Adipocyte (in vitro differentiated cells): ENCODE measurements at regions not wholly inside any gene's neighbourhood (a gene's known extent, or its start where the extent isn't known, plus 50 kb on each side); places are given as distances from the start of the nearest gene placed in this dataset.

Source experiments
- DNase-seq: peaks from one replicate; pipeline ENCODE4 v3.0.0-alpha.2; 2015; ENCODE audit warnings: low read depth
- H3K27me3 ChIP-seq: replicated peaks from 2 replicates; pipeline ENCODE4 v1.7.0; 2013; ENCODE audit warnings: mild to moderate bottlenecking, low read length, moderate library complexity; ENCODE audit not compliant: control insufficient read depth, insufficient read depth
- H3K36me3 ChIP-seq: 2 replicates; pipeline ENCODE4 v1.7.0; 2013; ENCODE audit warnings: low read length, mild to moderate bottlenecking, moderate library complexity; ENCODE audit not compliant: control insufficient read depth, insufficient read depth, severe bottlenecking
- H3K4me1 ChIP-seq: 2 replicates; pipeline ENCODE4 v1.7.0; 2013; ENCODE audit warnings: mild to moderate bottlenecking, low read length, moderate library complexity; ENCODE audit not compliant: control insufficient read depth, insufficient read depth
- H3K4me3 ChIP-seq: 2 replicates; pipeline ENCODE4 v1.7.0; 2013; ENCODE audit warnings: mild to moderate bottlenecking, low read length, moderate library complexity
- H3K9ac ChIP-seq: 2 replicates; pipeline ENCODE4 v1.7.0; 2013; ENCODE audit warnings: mild to moderate bottlenecking, low read length, moderate library complexity
- H3K9me3 ChIP-seq: 2 replicates; pipeline ENCODE4 v1.7.0; 2013; ENCODE audit warnings: mild to moderate bottlenecking, low read length, moderate library complexity; ENCODE audit not compliant: control insufficient read depth

- no peaks in the 10 kb centered on the region for H3K36me3 ChIP-seq
- no peaks in the 10 kb centered on the region for H3K4me1 ChIP-seq
- H3K4me3 ChIP-seq: no peak overlapping the region
- H3K9me3 ChIP-seq: peaks cover 5% of the 10 kb centered on the region
- H3K9ac ChIP-seq: no peak overlapping the region
- no peaks in the 10 kb centered on the region for H3K27me3 ChIP-seq
- no peak for DNase-seq
These were observed 865.1 kb upstream of the CNTN5 start for GRCh38 chr11:98155696-98156095.

GRCh38 chr11:98177925-98178324, 842.8 kb upstream of the CNTN5 start:
- H3K9ac ChIP-seq: no peak overlapping the region
- no peak for DNase-seq
- no peaks in the 10 kb centered on the region for H3K27me3 ChIP-seq
- no peaks in the 10 kb centered on the region for H3K36me3 ChIP-seq
- H3K4me3 ChIP-seq: no peak overlapping the region
- no peaks in the 10 kb centered on the region for H3K9me3 ChIP-seq
- H3K4me1 ChIP-seq: no peaks in the 10 kb centered on the region

DNA sequence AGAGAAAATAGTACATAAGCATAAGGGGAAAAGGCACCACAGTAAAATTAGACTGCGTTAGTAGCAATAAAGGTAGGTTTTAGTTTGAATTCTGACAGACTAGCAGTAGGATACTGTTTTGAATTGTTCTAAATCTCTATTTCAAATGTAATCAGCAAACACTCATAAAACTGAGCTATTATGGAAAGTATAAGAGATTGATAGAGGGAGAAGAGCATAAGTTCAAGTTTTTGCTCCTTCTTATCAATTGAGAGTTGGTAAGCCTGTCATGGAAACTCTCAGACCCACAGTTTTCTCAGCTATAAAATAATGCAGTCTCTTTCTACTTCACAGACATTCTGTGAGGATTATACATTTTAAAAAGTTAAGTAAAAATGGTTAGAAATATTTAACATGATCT, 840.2 kb upstream of the CNTN5 start:
- Histone ChIP-seq H3K9me3 (no peaks in the 10 kb centered on the region), H3K27me3 (no peaks in the 10 kb centered on the region), H3K9ac (no peak overlapping the region), H3K4me1 (no peaks in the 10 kb centered on the region), H3K36me3 (no peaks in the 10 kb centered on the region), H3K4me3 (no peak overlapping the region)
- no peak for DNase-seq

- H3K4me1 ChIP-seq: no peaks in the 10 kb centered on the region
- H3K9me3 ChIP-seq: no peaks in the 10 kb centered on the region
- no peak overlapping the region for H3K9ac ChIP-seq
- H3K27me3 ChIP-seq: no peaks in the 10 kb centered on the region
- DNase-seq: no peak
- no peaks in the 10 kb centered on the region for H3K36me3 ChIP-seq
- no peak overlapping the region for H3K4me3 ChIP-seq
These were observed 839.8 kb upstream of the CNTN5 start for GRCh38 chr11:98180921-98181320.

GRCh38 chr11:98183034-98183433, 837.7 kb upstream of the CNTN5 start:
- H3K9me3 ChIP-seq: peaks cover 4% of the 10 kb centered on the region
- no peaks in the 10 kb centered on the region for H3K4me1 ChIP-seq

DNA sequence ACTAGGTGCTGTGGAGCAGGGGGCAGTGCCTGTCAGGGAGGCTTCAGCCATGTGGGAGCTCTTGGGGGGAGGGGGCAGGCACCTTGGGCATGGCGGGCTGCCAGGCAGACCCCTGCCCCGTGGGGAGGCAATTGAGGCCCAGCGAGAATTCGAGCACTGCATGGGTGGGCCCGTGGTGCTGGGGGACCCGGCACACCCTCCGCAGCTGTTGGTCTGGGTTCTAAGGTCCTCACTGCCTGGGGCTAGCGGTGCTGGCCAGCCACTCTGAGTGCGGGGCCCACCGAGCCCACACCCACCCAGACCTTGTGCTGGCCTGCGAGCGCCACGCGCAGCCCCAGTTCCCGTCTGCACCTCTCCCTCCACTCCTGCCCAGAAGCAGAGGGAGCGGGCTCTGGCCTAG, 835.5 kb upstream of the CNTN5 start:
- no peak for DNase-seq
- no peaks in the 10 kb centered on the region for H3K27me3 ChIP-seq

More at GRCh38 chr11:98183034-98183433, 837.7 kb upstream of the CNTN5 start:
- DNase-seq: no peak
- Histone ChIP-seq H3K36me3 (no peaks in the 10 kb centered on the region), H3K4me3 (no peak overlapping the region), H3K27me3 (no peaks in the 10 kb centered on the region), H3K9ac (no peak overlapping the region)

GRCh38 chr11:98194611-98195010, 826.1 kb upstream of the CNTN5 start:
- Histone ChIP-seq H3K4me3 (no peak overlapping the region), H3K9me3 (no peaks in the 10 kb centered on the region), H3K4me1 (no peaks in the 10 kb centered on the region), H3K36me3 (no peaks in the 10 kb centered on the region), H3K27me3 (no peaks in the 10 kb centered on the region), H3K9ac (no peak overlapping the region)
- DNase-seq: no peak

More for the DNA sequence above, 835.5 kb upstream of the CNTN5 start:
- no peak overlapping the region for H3K4me3 ChIP-seq
- peaks cover 4% of the 10 kb centered on the region for H3K9me3 ChIP-seq
- H3K4me1 ChIP-seq: no peaks in the 10 kb centered on the region
- H3K9ac ChIP-seq: no peak overlapping the region
- no peaks in the 10 kb centered on the region for H3K36me3 ChIP-seq

DNA sequence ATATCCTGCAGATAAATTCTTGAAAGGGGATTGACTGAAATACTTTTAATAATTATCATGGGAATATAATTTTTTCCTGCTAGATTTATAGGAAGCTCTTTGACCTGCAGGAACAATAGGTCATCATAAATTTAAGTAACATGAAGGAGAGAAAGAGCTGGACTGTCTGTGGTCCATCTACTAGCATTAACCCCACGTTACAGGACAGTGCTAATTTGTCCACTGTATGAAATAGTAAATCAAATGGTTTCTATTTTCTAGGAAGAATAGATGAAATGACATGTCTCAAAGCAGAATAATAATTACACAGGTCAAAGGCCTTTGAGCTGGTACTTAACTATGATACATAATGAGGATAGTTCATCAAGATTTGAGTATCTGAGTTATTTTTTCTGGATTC, 825.4 kb upstream of the CNTN5 start:
- H3K9ac ChIP-seq: no peak overlapping the region
- no peaks in the 10 kb centered on the region for H3K4me1 ChIP-seq
- no peaks in the 10 kb centered on the region for H3K36me3 ChIP-seq
- H3K27me3 ChIP-seq: no peaks in the 10 kb centered on the region
- no peak for DNase-seq
- H3K4me3 ChIP-seq: no peak overlapping the region
- H3K9me3 ChIP-seq: no peaks in the 10 kb centered on the region

DNA sequence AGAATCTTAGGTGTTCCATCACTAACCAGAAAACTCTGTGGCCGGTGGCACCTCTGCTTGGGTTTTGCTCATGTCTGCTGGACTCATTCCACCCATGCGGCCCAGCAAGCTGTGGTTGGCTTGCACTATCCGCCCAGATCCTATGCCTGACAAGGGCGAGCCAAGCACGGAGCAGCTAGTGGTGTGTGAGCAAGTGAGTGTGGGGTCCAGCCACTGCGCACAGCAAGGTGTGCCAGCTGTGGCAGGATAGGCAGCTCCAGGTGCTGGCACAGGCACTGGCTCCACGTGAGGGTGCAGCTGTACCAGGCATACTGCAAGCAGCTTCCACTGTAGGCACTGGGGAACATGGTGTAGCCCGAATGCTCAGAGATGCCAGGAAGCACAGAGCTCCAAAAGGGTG, 813.7 kb upstream of the CNTN5 start:
- no peaks in the 10 kb centered on the region for H3K27me3 ChIP-seq
- no peaks in the 10 kb centered on the region for H3K36me3 ChIP-seq
- no peak overlapping the region for H3K4me3 ChIP-seq
- H3K4me1 ChIP-seq: no peaks in the 10 kb centered on the region
- H3K9me3 ChIP-seq: no peaks in the 10 kb centered on the region
- H3K9ac ChIP-seq: no peak overlapping the region
- no peak for DNase-seq

- H3K9me3 ChIP-seq: no peaks in the 10 kb centered on the region
These were observed 793.5 kb upstream of the CNTN5 start for GRCh38 chr11:98227278-98227677.

DNA sequence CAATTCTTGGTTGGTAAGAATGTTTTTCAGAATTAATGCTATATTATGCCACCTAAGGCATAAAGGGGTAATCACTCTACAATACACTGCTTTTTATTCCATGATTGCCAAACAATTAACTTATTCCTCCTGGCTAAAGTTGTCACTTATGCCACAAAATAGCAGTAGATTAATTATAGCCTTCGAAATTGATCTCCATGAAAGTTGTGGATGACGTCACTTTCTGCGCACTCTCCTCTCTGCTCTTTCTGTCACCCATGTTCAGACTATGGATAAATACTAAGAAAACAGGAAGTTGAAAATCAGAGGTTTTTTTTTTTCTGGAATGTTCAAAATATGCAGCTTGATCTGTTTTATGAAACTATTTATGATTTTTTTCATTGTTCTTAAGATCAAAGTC, 790.1 kb upstream of the CNTN5 start:
- Histone ChIP-seq H3K36me3 (no peaks in the 10 kb centered on the region), H3K27me3 (no peaks in the 10 kb centered on the region), H3K9ac (no peak overlapping the region), H3K4me3 (no peak overlapping the region), H3K9me3 (no peaks in the 10 kb centered on the region), H3K4me1 (no peaks in the 10 kb centered on the region)
- no peak for DNase-seq

More at GRCh38 chr11:98227278-98227677, 793.5 kb upstream of the CNTN5 start:
- Histone ChIP-seq H3K4me3 (no peak overlapping the region), H3K9ac (no peak overlapping the region), H3K36me3 (no peaks in the 10 kb centered on the region), H3K4me1 (no peaks in the 10 kb centered on the region), H3K27me3 (no peaks in the 10 kb centered on the region)
- no peak for DNase-seq

GRCh38 chr11:98234698-98235097, 786.1 kb upstream of the CNTN5 start:
- Histone ChIP-seq H3K9me3 (no peaks in the 10 kb centered on the region), H3K4me3 (no peak overlapping the region), H3K4me1 (no peaks in the 10 kb centered on the region), H3K27me3 (no peaks in the 10 kb centered on the region), H3K36me3 (no peaks in the 10 kb centered on the region), H3K9ac (no peak overlapping the region)
- DNase-seq: no peak
